ENCODE measurements at regions not wholly inside any gene's neighbourhood (a gene's known extent, or its start where the extent isn't known, plus 50 kb on each side); places are given as distances from the start of the nearest gene placed in this dataset.

GRCh38 chr18:67279988-67280387 is 236.5 kb downstream of the DSEL start:
- TF ChIP-seq NR2F2 (IDR thresholded peaks at IDR 0.05) (no peak), REST (IDR thresholded peaks at IDR 0.05) (no peak)
- WGBS: 47% methylated on average over 3 of the region's 3 CpGs

GRCh38 chr18:67278984-67279383 is 237.5 kb downstream of the DSEL start:
- Histone ChIP-seq H3K27ac (ENCODE audit: low read depth in 1 of 2, low read length in 2 of 2) (no peak overlapping the region), H3K4me3 (ENCODE audit: low read depth in 1 of 3, low read length in 3 of 3) (no peak overlapping the region), H3K9ac (ENCODE audit: low read depth in 1 of 2, low read length in 2 of 2) (no peak overlapping the region), H3K9me3 (ENCODE audit: control insufficient read depth in 4 of 4, low read length in 3 of 4) (no peaks in the 10 kb centered on the region), H3K27me3 (ENCODE audit: control insufficient read depth in 4 of 4, insufficient read depth in 4 of 4, low read length in 3 of 4) (peaks cover 0 to 3% (median 0%) of the 10 kb centered on the region in 4 donors), H3K36me3 (ENCODE audit: control insufficient read depth in 4 of 4, insufficient read depth in 3 of 4, low read depth in 1 of 4, low read length in 3 of 4) (no peaks in the 10 kb centered on the region), H3K4me1 (ENCODE audit: control insufficient read depth in 4 of 4, insufficient read depth in 4 of 4, low read length in 3 of 4) (no peaks in the 10 kb centered on the region)
- TF ChIP-seq TAF1 (conservative IDR thresholded peaks at IDR 0.05): no peak
- TF ChIP-seq SP1 (IDR thresholded peaks at IDR 0.05): no peak
- no peak for TF ChIP-seq NR2F2 (IDR thresholded peaks at IDR 0.05)
- TF ChIP-seq ZBTB33 (IDR thresholded peaks at IDR 0.05): no peak
- TF ChIP-seq FOXA2 (IDR thresholded peaks at IDR 0.05): no peak
- no peak for TF ChIP-seq REST (IDR thresholded peaks at IDR 0.05)
- no peak for TF ChIP-seq HNF4G (IDR thresholded peaks at IDR 0.05)
- TF ChIP-seq HNF4A (conservative IDR thresholded peaks at IDR 0.05): no peak
- no peak for TF ChIP-seq RXRA (IDR thresholded peaks at IDR 0.05)
- TF ChIP-seq JUND (IDR thresholded peaks at IDR 0.05): no peak
- WGBS: 76% methylated on average over 2 of the region's 2 CpGs
- DNase-seq (ENCODE audit: low spot score): no peak

More at GRCh38 chr18:67279988-67280387, 236.5 kb downstream of the DSEL start:
- no peaks in the 10 kb centered on the region for H3K36me3 ChIP-seq (ENCODE audit: control insufficient read depth in 4 of 4, insufficient read depth in 3 of 4, low read depth in 1 of 4, low read length in 3 of 4)
- no peaks in the 10 kb centered on the region for H3K9me3 ChIP-seq (ENCODE audit: control insufficient read depth in 4 of 4, low read length in 3 of 4)
- no peak overlapping the region for H3K9ac ChIP-seq (ENCODE audit: low read depth in 1 of 2, low read length in 2 of 2)
- H3K27ac ChIP-seq (ENCODE audit: low read depth in 1 of 2, low read length in 2 of 2): no peak overlapping the region
- peaks cover 0 to 3% (median 0%) of the 10 kb centered on the region in 4 donors for H3K27me3 ChIP-seq (ENCODE audit: control insufficient read depth in 4 of 4, insufficient read depth in 4 of 4, low read length in 3 of 4)
- DNase-seq (ENCODE audit: low spot score): no peak
- no peak overlapping the region for H3K4me3 ChIP-seq (ENCODE audit: low read depth in 1 of 3, low read length in 3 of 3)
- H3K4me1 ChIP-seq (ENCODE audit: control insufficient read depth in 4 of 4, insufficient read depth in 4 of 4, low read length in 3 of 4): no peaks in the 10 kb centered on the region

Data from liver (tissue), 7 donors.